Adrenal gland (tissue), 5 donors: ENCODE measurements at regions not wholly inside any gene's neighbourhood (a gene's known extent, or its start where the extent isn't known, plus 50 kb on each side); places are given as distances from the start of the nearest gene placed in this dataset.

Experiments used
- CTCF ChIP-seq, 6 experiments: fragments of 450-650 bp in 4 of 6; fragments of 200-600 bp in 2 of 6; sonication (generic) in 1 of 6; IDR thresholded peaks; 1 replicate in 5 of 6; 2 replicates in 1 of 6; pipeline versions ENCODE4 v1.5.1 to v1.8.0; 2016 to 2021; ENCODE audit warnings: antibody characterized with exemption in 6 of 6, mild to moderate bottlenecking in 2 of 6, moderate library complexity in 1 of 6
- POLR2A ChIP-seq, 2 donors: fragments of 450-650 bp; IDR thresholded peaks; one replicate each; pipeline ENCODE4 v1.6.1; 2017; ENCODE audit warnings: antibody characterized with exemption in 2 of 2, mild to moderate bottlenecking in 2 of 2, moderate library complexity in 1 of 2
- donor health status: DM: no; HTN: no; CAD: no.

GRCh38 chr13:59348617-59349016 is 815.1 kb downstream of the DIAPH3 start:
- no peak for TF ChIP-seq POLR2A (IDR thresholded peaks at IDR 0.05)
- no peak for TF ChIP-seq CTCF (IDR thresholded peaks at IDR 0.05)
